Muscle of arm (tissue), 1 donor: ENCODE measurements at regions not wholly inside any gene's neighbourhood (a gene's known extent, or its start where the extent isn't known, plus 50 kb on each side); places are given as distances from the start of the nearest gene placed in this dataset.
"Not testable (repeated sequence)": the region's sequence is repeated elsewhere in the genome, so short reads cannot be mapped to it uniquely, and the experiment has no call there.

Experiments
- DNase-seq: peaks from one replicate; pipeline ENCODE4 v3.0.0-alpha.2; 2013

GRCh38 chr22:33971561-33971961, 51.3 kb upstream of the LARGE1 start:
- no peak for DNase-seq

GRCh38 chr22:33975841-33976240, 55.6 kb upstream of the LARGE1 start:
- no peak for DNase-seq

- DNase-seq = no peak
These were observed 63.3 kb upstream of the LARGE1 start for GRCh38 chr22:33983558-33983957.

- DNase-seq = no peak
These were observed 63.9 kb upstream of the LARGE1 start for GRCh38 chr22:33984211-33984610.

GRCh38 chr22:33984656-33985285, 64.5 kb upstream of the LARGE1 start:
- no peak for DNase-seq

GRCh38 chr22:33985506-33985905, 65.2 kb upstream of the LARGE1 start:
- DNase-seq = no peak

GRCh38 chr22:33986167-33986771, 66.0 kb upstream of the LARGE1 start:
- DNase-seq = no peak

- no peak for DNase-seq
These were observed 66.7 kb upstream of the LARGE1 start for GRCh38 chr22:33986954-33987353.

GRCh38 chr22:33989263-33989662, 69.0 kb upstream of the LARGE1 start:
- not testable (repeated sequence) for DNase-seq

- DNase-seq = no peak
These were observed 71.3 kb upstream of the LARGE1 start for GRCh38 chr22:33991620-33992019.

- DNase-seq = no peak
These were observed 76.5 kb upstream of the LARGE1 start for GRCh38 chr22:33996824-33997223.

GRCh38 chr22:34000879-34001526, 80.7 kb upstream of the LARGE1 start:
- no peak for DNase-seq

- DNase-seq = no peak
These were observed 81.6 kb upstream of the LARGE1 start for GRCh38 chr22:34001701-34002466.

GRCh38 chr22:34004058-34004457, 83.8 kb upstream of the LARGE1 start:
- no peak for DNase-seq

- no peak for DNase-seq
These were observed 90.0 kb upstream of the LARGE1 start for GRCh38 chr22:34010259-34010658.

GRCh38 chr22:34015642-34016041, 95.4 kb upstream of the LARGE1 start:
- DNase-seq = no peak

- no peak for DNase-seq
These were observed 96.9 kb upstream of the LARGE1 start for GRCh38 chr22:34017205-34017604.

- no peak for DNase-seq
These were observed 99.0 kb upstream of the LARGE1 start for GRCh38 chr22:34019190-34019845.

- DNase-seq = no peak
These were observed 114.9 kb upstream of the LARGE1 start for GRCh38 chr22:34035209-34035608.

- peak; percentile 7 for DNase-seq
These were observed 116.7 kb upstream of the LARGE1 start for GRCh38 chr22:34036931-34037330.

- DNase-seq = no peak
These were observed 118.7 kb upstream of the LARGE1 start for GRCh38 chr22:34038801-34039555.
